ENCODE measurements at regions not wholly inside any gene's neighbourhood (a gene's known extent, or its start where the extent isn't known, plus 50 kb on each side); places are given as distances from the start of the nearest gene placed in this dataset.

GRCh38 chrX:42628471-42628870 is 149.5 kb downstream of the PPP1R2C start:
- H4K20me1 ChIP-seq (ENCODE audit: control insufficient read depth, extremely low read depth, insufficient read depth, low read length) = no peaks in the 10 kb centered on the region
- no peak overlapping the region for H3K9ac ChIP-seq (ENCODE audit: control insufficient read depth, extremely low read depth, insufficient read depth, low read length)
- no peak overlapping the region for H2AFZ ChIP-seq (ENCODE audit: control insufficient read depth, low read length)
- no peaks in the 10 kb centered on the region for H3K9me3 ChIP-seq (ENCODE audit: control insufficient read depth, low read depth, low read length)
- no peak overlapping the region for H3K27ac ChIP-seq (ENCODE audit: control insufficient read depth, insufficient read depth, low read length)
- no peaks in the 10 kb centered on the region for H3K27me3 ChIP-seq (ENCODE audit: control insufficient read depth, extremely low read depth, insufficient read depth, low read length)
- H3K36me3 ChIP-seq (ENCODE audit: control insufficient read depth in 2 of 2, extremely low read depth in 1 of 2, insufficient read depth in 2 of 2, low read length in 2 of 2) = no peaks in the 10 kb centered on the region
- DNase-seq (ENCODE audit: low read depth, low spot score) = no peak
- TF ChIP-seq CTCF (optimal IDR thresholded peaks at IDR 0.05 in 1 of 3, IDR thresholded peaks at IDR 0.05 in 1 of 3, conservative IDR thresholded peaks at IDR 0.05 in 1 of 3; ENCODE audit: extremely low read depth in 1 of 3, insufficient read depth in 2 of 3, low read length in 3 of 3) (no peak), EZH2 (IDR thresholded peaks at IDR 0.05; ENCODE audit: low read length) (no peak)
- dilution Hi-C loops (cut with MboI; ENCODE audit: extremely low pct_ligation_motif_present, low sequenced_read_pairs) = no loop called here
- H3K4me1 ChIP-seq (ENCODE audit: control insufficient read depth, extremely low read depth, insufficient read depth, low read length) = no peaks in the 10 kb centered on the region
- H3K4me2 ChIP-seq (ENCODE audit: control insufficient read depth, extremely low read depth, insufficient read depth, low read depth, low read length) = no peak overlapping the region
- no peaks in the 10 kb centered on the region for H3K79me2 ChIP-seq (ENCODE audit: control insufficient read depth, insufficient read depth, low read length)
- FAIRE-seq = no peak
- no peaks in the 10 kb centered on the region for H3K9me1 ChIP-seq (ENCODE audit: control insufficient read depth, extremely low read depth, insufficient read depth, low read length)
- H3K4me3 ChIP-seq (ENCODE audit: control insufficient read depth in 2 of 3, extremely low read depth in 1 of 3, insufficient read depth in 2 of 3, low read depth in 1 of 3, low read length in 3 of 3) = no peak overlapping the region

GRCh38 chrX:42627891-42628290 is 150.1 kb downstream of the PPP1R2C start:
- no peaks in the 10 kb centered on the region for H4K20me1 ChIP-seq (ENCODE audit: control insufficient read depth, extremely low read depth, insufficient read depth, low read length)
- no peaks in the 10 kb centered on the region for H3K9me1 ChIP-seq (ENCODE audit: control insufficient read depth, extremely low read depth, insufficient read depth, low read length)
- H3K9me3 ChIP-seq (ENCODE audit: control insufficient read depth, low read depth, low read length) = no peaks in the 10 kb centered on the region
- no peaks in the 10 kb centered on the region for H3K79me2 ChIP-seq (ENCODE audit: control insufficient read depth, insufficient read depth, low read length)
- no peak overlapping the region for H3K9ac ChIP-seq (ENCODE audit: control insufficient read depth, extremely low read depth, insufficient read depth, low read length)
- DNase-seq (ENCODE audit: low read depth, low spot score) (no peak), FAIRE-seq (no peak)
- dilution Hi-C loops (cut with MboI; ENCODE audit: extremely low pct_ligation_motif_present, low sequenced_read_pairs) = no loop called here
- no peaks in the 10 kb centered on the region for H3K36me3 ChIP-seq (ENCODE audit: control insufficient read depth in 2 of 2, extremely low read depth in 1 of 2, insufficient read depth in 2 of 2, low read length in 2 of 2)
- no peak overlapping the region for H3K27ac ChIP-seq (ENCODE audit: control insufficient read depth, insufficient read depth, low read length)
- H3K4me1 ChIP-seq (ENCODE audit: control insufficient read depth, extremely low read depth, insufficient read depth, low read length) = no peaks in the 10 kb centered on the region
- no peak overlapping the region for H3K4me2 ChIP-seq (ENCODE audit: control insufficient read depth, extremely low read depth, insufficient read depth, low read depth, low read length)
- H2AFZ ChIP-seq (ENCODE audit: control insufficient read depth, low read length) = no peak overlapping the region
- TF ChIP-seq CTCF (optimal IDR thresholded peaks at IDR 0.05 in 1 of 3, IDR thresholded peaks at IDR 0.05 in 1 of 3, conservative IDR thresholded peaks at IDR 0.05 in 1 of 3; ENCODE audit: extremely low read depth in 1 of 3, insufficient read depth in 2 of 3, low read length in 3 of 3) = no peak
- TF ChIP-seq EZH2 (IDR thresholded peaks at IDR 0.05; ENCODE audit: low read length) = no peak
- H3K27me3 ChIP-seq (ENCODE audit: control insufficient read depth, extremely low read depth, insufficient read depth, low read length) = no peaks in the 10 kb centered on the region
- no peak overlapping the region for H3K4me3 ChIP-seq (ENCODE audit: control insufficient read depth in 2 of 3, extremely low read depth in 1 of 3, insufficient read depth in 2 of 3, low read depth in 1 of 3, low read length in 3 of 3)

Measured in keratinocyte (primary cell).